OCI-LY1 (cell line): ENCODE measurements at regions not wholly inside any gene's neighbourhood (a gene's known extent, or its start where the extent isn't known, plus 50 kb on each side); places are given as distances from the start of the nearest gene placed in this dataset.

Source experiments
- H2AFZ ChIP-seq: fragments of 200-600 bp; sonication (generic), shearing (Covaris generic); 2 replicates; pipeline ENCODE4 v1.6.0; 2014; ENCODE audit warnings: antibody characterized with exemption, mild to moderate bottlenecking, low read length
- H3F3A ChIP-seq: fragments of 200-600 bp; sonication (generic), shearing (Covaris generic); 2 replicates; pipeline ENCODE4 v1.6.0; 2014; ENCODE audit warnings: mild to moderate bottlenecking, antibody characterized with exemption, low read length, moderate library complexity; ENCODE audit not compliant: insufficient read depth
- H3K27ac ChIP-seq: fragments of 200-600 bp; sonication (generic); 2 replicates; pipeline ENCODE4 v1.5.1; 2014; ENCODE audit warnings: low read length, mixed run types, mild to moderate bottlenecking, low read depth; ENCODE audit not compliant: poor library complexity, severe bottlenecking
- H3K27me3 ChIP-seq: fragments of 200-600 bp; sonication (generic); 2 replicates; pipeline ENCODE4 v1.6.0; 2014; ENCODE audit warnings: antibody characterized with exemption, mild to moderate bottlenecking, low read length, moderate library complexity; ENCODE audit not compliant: insufficient read depth
- H3K36me3 ChIP-seq: fragments of 200-600 bp; sonication (generic); 2 replicates; pipeline ENCODE4 v1.6.1; 2014; ENCODE audit warnings: mild to moderate bottlenecking, antibody characterized with exemption, low read length, moderate library complexity, mixed read lengths; ENCODE audit not compliant: insufficient read depth
- H3K4me1 ChIP-seq: fragments of 200-600 bp; sonication (generic); 2 replicates; pipeline ENCODE4 v1.5.1; 2014; ENCODE audit warnings: mild to moderate bottlenecking, low read length, moderate library complexity; ENCODE audit not compliant: insufficient read depth, severe bottlenecking
- H3K4me2 ChIP-seq: fragments of 200-600 bp; sonication (generic), shearing (Covaris generic); 2 replicates; pipeline ENCODE4 v1.6.1; 2014; ENCODE audit warnings: low read length
- H3K4me3 ChIP-seq: fragments of 200-600 bp; sonication (generic); 2 replicates; pipeline ENCODE4 v1.5.1; 2014; ENCODE audit warnings: low read length, low read depth, mild to moderate bottlenecking, mixed read lengths; ENCODE audit not compliant: poor library complexity, severe bottlenecking
- H3K79me2 ChIP-seq: fragments of 200-600 bp; shearing (Covaris generic); 2 replicates; pipeline ENCODE4 v1.6.1; 2016; ENCODE audit warnings: mixed run types, low read length, mixed read lengths; ENCODE audit not compliant: insufficient read depth
- H3K9ac ChIP-seq: fragments of 200-600 bp; sonication (generic), shearing (Covaris generic); 2 replicates; pipeline ENCODE4 v1.6.1; 2014; ENCODE audit warnings: mild to moderate bottlenecking, low read length, mixed read lengths
- H3K9me2 ChIP-seq: fragments of 200-600 bp; sonication (generic), shearing (Covaris generic); 2 replicates; pipeline ENCODE4 v1.6.1; 2014; ENCODE audit warnings: low read depth, mild to moderate bottlenecking, low read length, mixed read lengths
- H3K9me3 ChIP-seq: fragments of 200-600 bp; shearing (Covaris generic); 2 replicates; pipeline ENCODE4 v1.6.1; 2014; ENCODE audit warnings: low read length, mixed read lengths
- H4K20me1 ChIP-seq: fragments of 200-600 bp; sonication (generic), shearing (Covaris generic); 2 replicates; pipeline ENCODE4 v1.6.0; 2016; ENCODE audit warnings: mild to moderate bottlenecking, low read length; ENCODE audit not compliant: insufficient read depth
- CTCF ChIP-seq: fragments of 200-600 bp; sonication (generic), shearing (Covaris generic); IDR thresholded peaks from 2 replicates; pipeline ENCODE4 v1.5.1; 2017; ENCODE audit warnings: mild to moderate bottlenecking, antibody characterized with exemption, low read length, moderate library complexity, mixed read lengths
- EZH2 ChIP-seq: fragments of 200-600 bp; sonication (generic), shearing (Covaris generic); IDR thresholded peaks from 2 replicates; pipeline ENCODE4 v1.8.0; 2017; ENCODE audit warnings: borderline replicate concordance, mixed run types, mild to moderate bottlenecking, antibody characterized with exemption, low read length, moderate library complexity, mixed read lengths

GRCh38 chr3:178274711-178275110 lies 261.5 kb upstream of the KCNMB2 start:
- Histone ChIP-seq H3K27me3 (no peaks in the 10 kb centered on the region), H3K27ac (no peak overlapping the region), H3K9me3 (peaks cover 3% of the 10 kb centered on the region; the same call in 1 of the 2 replicates), H3K36me3 (no peaks in the 10 kb centered on the region), H2AFZ (no peak overlapping the region), H3F3A (no peaks in the 10 kb centered on the region), H4K20me1 (no peaks in the 10 kb centered on the region), H3K9ac (no peak overlapping the region), H3K4me3 (no peak overlapping the region), H3K4me1 (no peaks in the 10 kb centered on the region), H3K4me2 (no peak overlapping the region), H3K9me2 (0 out of 2 replicates have a peak, but pooled peaks cover 3% of the 10 kb centered on the region), H3K79me2 (no peaks in the 10 kb centered on the region)
- TF ChIP-seq EZH2: no peak
- TF ChIP-seq CTCF: no peak

- no peak overlapping the region for H3K27ac ChIP-seq
- H3F3A ChIP-seq: no peaks in the 10 kb centered on the region
- H3K27me3 ChIP-seq: no peaks in the 10 kb centered on the region
- no peaks in the 10 kb centered on the region for H3K4me1 ChIP-seq
- H4K20me1 ChIP-seq: no peaks in the 10 kb centered on the region
- H3K79me2 ChIP-seq: no peaks in the 10 kb centered on the region
- H3K36me3 ChIP-seq: no peaks in the 10 kb centered on the region
- H3K9me2 ChIP-seq: 0 out of 2 replicates have a peak, but pooled peaks cover 3% of the 10 kb centered on the region
- H3K4me2 ChIP-seq: no peak overlapping the region
- no peak for TF ChIP-seq EZH2
- no peak for TF ChIP-seq CTCF
- H2AFZ ChIP-seq: no peak overlapping the region
- peaks cover 3% of the 10 kb centered on the region; the same call in 1 of the 2 replicates for H3K9me3 ChIP-seq
- no peak overlapping the region for H3K9ac ChIP-seq
- H3K4me3 ChIP-seq: no peak overlapping the region
Observed at GRCh38 chr3:178275311-178275710, 260.9 kb upstream of the KCNMB2 start.

- Histone ChIP-seq H3K27ac (no peak overlapping the region), H3F3A (no peaks in the 10 kb centered on the region), H3K36me3 (no peaks in the 10 kb centered on the region), H3K9me2 (0 out of 2 replicates have a peak, but pooled peaks cover 3% of the 10 kb centered on the region), H3K79me2 (no peaks in the 10 kb centered on the region), H3K9ac (no peak overlapping the region), H2AFZ (no peak overlapping the region), H4K20me1 (no peaks in the 10 kb centered on the region), H3K9me3 (peaks cover 3% of the 10 kb centered on the region; the same call in 1 of the 2 replicates), H3K4me2 (no peak overlapping the region), H3K4me1 (no peaks in the 10 kb centered on the region), H3K4me3 (no peak overlapping the region), H3K27me3 (no peaks in the 10 kb centered on the region)
- TF ChIP-seq EZH2 (no peak), CTCF (no peak)
Observed at GRCh38 chr3:178275793-178276192, 260.4 kb upstream of the KCNMB2 start.
